K562 (cell line): ENCODE measurements at regions not wholly inside any gene's neighbourhood (a gene's known extent, or its start where the extent isn't known, plus 50 kb on each side); places are given as distances from the start of the nearest gene placed in this dataset.

Source experiments
- ATAC-seq: fragments of 200-7000 bp; cut with Tn5 transposase; 3 replicates; pipeline ENCODE4 v1.9.1; 2020; ENCODE audit warnings: moderate library complexity
- BruUV-seq: library from RNA; stranded (reverse); fragments of 400-500 nt; replicated peaks from 2 replicates; lab custom pipeline; 2021; lab: Mats Ljungman, UMichigan
- CTCF ChIA-PET: fragments of 300-600 bp; formaldehyde crosslinking; extraction: SDS; loops from one replicate; lab custom pipeline; 2021; ENCODE audit warnings: low intra/inter-chr PET ratio; lab: Yijun Ruan, JAX
- POLR2A ChIA-PET: fragments of 300-600, 350-650 bp; sonication (Branson Sonifier 250); formaldehyde crosslinking; extraction: SDS; loops from one replicate; lab custom pipeline; 2021; ENCODE audit warnings: antibody characterized with exemption, inconsistent platforms; lab: Yijun Ruan, JAX
- DNase-seq, 4 experiments: peaks; one replicate each; pipeline versions ENCODE4 v3.0.0 to v3.0.0-alpha.2; 2011 to 2018; ENCODE audit warnings: low spot score in 3 of 4, mixed read lengths in 3 of 4; ENCODE audit errors: extremely low read depth in 1 of 4
- FAIRE-seq: peaks from 2 replicates; lab custom pipeline; 2011; peaks lifted over from hg19 to GRCh38; lab: Jason Lieb, UNC
- H2AFZ ChIP-seq: 2 replicates; pipeline ENCODE4 v1.6.0; 2011; ENCODE audit warnings: low read depth, low read length, control low read depth, inconsistent platforms
- H3K27ac ChIP-seq: fragments of 200-600 bp; 3 replicates; pipeline ENCODE4 v1.8.0; 2011; ENCODE audit warnings: low read depth, mild to moderate bottlenecking, control low read depth, inconsistent platforms, low read length, moderate library complexity, mixed read lengths; ENCODE audit errors: extremely low read depth
- H3K27me3 ChIP-seq, 2 experiments: fragments of 300-600 bp in 1 of 2; 2 replicates in 1 of 2; 3 replicates in 1 of 2; pipeline versions ENCODE4 v1.6.0 to v1.8.0; 2011; ENCODE audit warnings: inconsistent platforms in 2 of 2, low read length in 2 of 2, mild to moderate bottlenecking in 1 of 2, mixed read lengths in 1 of 2, moderate library complexity in 1 of 2; ENCODE audit not compliant: control insufficient read depth in 2 of 2, insufficient read depth in 2 of 2
- H3K36me3 ChIP-seq: fragments of 300-600 bp; 3 replicates; pipeline ENCODE4 v1.8.0; 2011; ENCODE audit warnings: mild to moderate bottlenecking, low read length, inconsistent platforms; ENCODE audit not compliant: control insufficient read depth, insufficient read depth
- H3K4me1 ChIP-seq, 2 experiments: fragments of 200-600 bp in 1 of 2; replicated peaks in 1 of 2; 2 replicates in 1 of 2; 3 replicates in 1 of 2; pipeline versions ENCODE4 v1.5.1 to v1.8.0; 2011; ENCODE audit warnings: inconsistent platforms in 2 of 2, low read length in 2 of 2, mild to moderate bottlenecking in 1 of 2, mixed read lengths in 1 of 2, moderate library complexity in 1 of 2; ENCODE audit not compliant: control insufficient read depth in 2 of 2, insufficient read depth in 2 of 2
- H3K4me2 ChIP-seq: 2 replicates; pipeline ENCODE4 v1.6.1; 2011; ENCODE audit warnings: low read length, control low read depth, inconsistent platforms, mixed read lengths; ENCODE audit not compliant: insufficient read depth
- H3K4me3 ChIP-seq: fragments of 200-600 bp; sonication (generic), shearing (Covaris generic); 2 replicates; pipeline ENCODE4 v1.5.1; 2016; ENCODE audit warnings: control low read depth, inconsistent platforms
- H3K79me2 ChIP-seq: fragments of 200-600 bp; 3 replicates; pipeline ENCODE4 v1.8.0; 2011; ENCODE audit warnings: low read length, inconsistent platforms; ENCODE audit not compliant: control insufficient read depth, insufficient read depth
- H3K9ac ChIP-seq, 2 experiments: 2 replicates each; pipeline versions ENCODE4 v1.6.0 to v1.6.1; 2011; ENCODE audit warnings: low read depth in 2 of 2, low read length in 2 of 2, control low read depth in 1 of 2, inconsistent platforms in 1 of 2, mild to moderate bottlenecking in 1 of 2, mixed read lengths in 1 of 2; ENCODE audit not compliant: insufficient read depth in 1 of 2
- H3K9me1 ChIP-seq: one replicate; pipeline ENCODE4 v1.6.0; 2011; ENCODE audit warnings: inconsistent platforms, mild to moderate bottlenecking, low read length, moderate library complexity; ENCODE audit not compliant: control insufficient read depth, insufficient read depth
- H3K9me3 ChIP-seq: replicated peaks from 2 replicates; pipeline ENCODE4 v1.5.1; 2011; ENCODE audit warnings: low read depth, low read length, inconsistent platforms; ENCODE audit not compliant: control insufficient read depth, insufficient read depth
- H4K20me1 ChIP-seq: replicated peaks from 2 replicates; pipeline ENCODE4 v1.6.1; 2011; ENCODE audit warnings: low read length, inconsistent platforms, mixed read lengths; ENCODE audit not compliant: control insufficient read depth, insufficient read depth
- BHLHE40 ChIP-seq: IDR thresholded peaks from 2 replicates; pipeline ENCODE4 v1.6.1; 2011; ENCODE audit warnings: low read length, improper control_type of control experiment
- CBFA2T2 ChIP-seq: fragments of 450-650 bp; conservative IDR thresholded peaks from 2 replicates; pipeline ENCODE4 v1.6.1; 2017; ENCODE audit warnings: mild to moderate bottlenecking
- ETS1 ChIP-seq: conservative IDR thresholded peaks from 2 replicates; pipeline ENCODE4 v1.6.1; 2011; ENCODE audit warnings: low read depth, mild to moderate bottlenecking, low read length; ENCODE audit not compliant: control insufficient read depth
- HNRNPL ChIP-seq: fragments of 200-400 bp; formaldehyde crosslinking; IDR thresholded peaks from 2 replicates; pipeline ENCODE4 v1.6.1; 2017; ENCODE audit warnings: low read depth, mild to moderate bottlenecking, low read length
- MEIS2 ChIP-seq: fragments of 450-650 bp; IDR thresholded peaks from 2 replicates; pipeline ENCODE4 v1.6.1; 2014; ENCODE audit warnings: mild to moderate bottlenecking; ENCODE audit not compliant: partially characterized antibody
- MXD1 ChIP-seq: fragments of 250-450 bp; sonication (Bioruptor Pico); IDR thresholded peaks from 2 replicates; pipeline ENCODE4 v1.8.0; 2021; ENCODE audit warnings: borderline replicate concordance, mild to moderate bottlenecking, moderate library complexity; ENCODE audit not compliant: poor library complexity, severe bottlenecking
- NUFIP1 ChIP-seq: fragments of 450-650 bp; IDR thresholded peaks from 2 replicates; pipeline ENCODE4 v1.6.1; 2018; ENCODE audit not compliant: partially characterized antibody
- RFX5 ChIP-seq: IDR thresholded peaks from 2 replicates; pipeline ENCODE4 v1.6.1; 2011; ENCODE audit warnings: low read depth, mild to moderate bottlenecking, improper control_type of control experiment, low read length
- SRSF3 ChIP-seq: fragments of 200-400 bp; formaldehyde crosslinking; IDR thresholded peaks from 2 replicates; pipeline ENCODE4 v1.6.1; 2016; ENCODE audit warnings: mild to moderate bottlenecking, low read length, moderate library complexity; ENCODE audit not compliant: insufficient read depth
- ZNF175 ChIP-seq: fragments of 200-800 bp; sonication (Bioruptor generic); IDR thresholded peaks from 2 replicates; pipeline ENCODE4 v1.6.1; 2016; ENCODE audit warnings: low read depth, mild to moderate bottlenecking, missing genetic modification characterization, missing compliant biosample characterization
- ZNF232 ChIP-seq: sonication (generic); formaldehyde crosslinking; IDR thresholded peaks from 2 replicates; pipeline ENCODE4 v1.8.0; 2022; ENCODE audit warnings: mild to moderate bottlenecking, missing genetic modification reagents
- ZNF3 ChIP-seq: fragments of 250-450 bp; sonication (Bioruptor Pico); IDR thresholded peaks from 2 replicates; pipeline ENCODE4 v1.5.0; 2021; ENCODE audit warnings: mild to moderate bottlenecking, moderate library complexity
- WGBS: fragments of 100-300 bp; shearing (Covaris generic); methylation state at CpG from one replicate; pipeline ENCODE4 v1.1.6; 2016; ENCODE audit warnings: low coverage, mixed read lengths; ENCODE audit not compliant: insufficient coverage; ENCODE audit errors: missing lambda C conversion rate; 5-methylcytosine and 5-hydroxymethylcytosine counted together
- in situ Hi-C: fragments of 300-500 bp; cut with MboI; formaldehyde crosslinking; loops from 4 replicates; pipeline ENCODE4 v1.15.0; 2018; ENCODE audit warnings: inconsistent platforms, mixed read lengths
- intact Hi-C: fragments of 100-400 bp; cut with micrococcal nuclease; formaldehyde crosslinking; loops from 2 replicates; pipeline ENCODE4 v1.14.2; 2022

DNA sequence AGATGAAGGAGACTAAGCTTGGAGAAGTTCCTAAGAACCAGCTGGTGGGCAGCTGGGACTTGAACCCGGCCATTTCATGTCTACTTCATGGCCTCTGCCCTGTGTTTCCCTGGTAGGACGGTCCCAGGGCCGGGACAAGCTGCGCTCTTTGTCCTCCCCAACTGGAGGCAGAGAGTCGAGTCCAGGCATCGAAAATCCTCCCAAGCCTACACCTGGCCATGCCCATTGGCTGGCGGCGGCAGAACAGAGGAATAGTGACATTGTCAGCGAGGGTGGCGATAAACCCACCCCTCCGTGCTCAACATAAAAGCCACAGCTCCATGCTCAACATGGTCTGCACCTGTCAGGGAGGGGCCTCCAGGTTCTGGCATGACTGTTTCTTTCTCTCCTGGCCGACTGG, 77.7 kb downstream of the RBFOX3 start:
- no peak for DNase-seq
- no peak overlapping the region for H3K27ac ChIP-seq
- 0% methylated on average over 12 of the region's 12 CpGs for WGBS
- H4K20me1 ChIP-seq: peaks cover 11% of the 10 kb centered on the region; the same call in 1 of the 2 replicates
- H3K4me2 ChIP-seq: no peak overlapping the region
- H3K9me3 ChIP-seq: no peaks in the 10 kb centered on the region
- H3K9ac ChIP-seq: no peak overlapping the region
- no peak overlapping the region for H3K4me3 ChIP-seq
- BruUV-seq: no TSS peak
- no peaks in the 10 kb centered on the region for H3K79me2 ChIP-seq
- no peak for ATAC-seq
- peaks cover 0 to 3% of the 10 kb centered on the region in 2 experiments; a peak in 1 of 5 replicates for H3K4me1 ChIP-seq
- in situ Hi-C loops: no loop called here
- CTCF ChIA-PET: no interaction called here
- peaks cover 2% of the 10 kb centered on the region for H3K9me1 ChIP-seq
- H3K27me3 ChIP-seq: peaks cover 32 to 95% of the 10 kb centered on the region in 2 experiments
- TF ChIP-seq ETS1: no peak
- no peak for TF ChIP-seq RFX5
- no peak for TF ChIP-seq CBFA2T2
- TF ChIP-seq BHLHE40: no peak
- no peak for TF ChIP-seq ZNF3
- no peak for TF ChIP-seq SRSF3
- no peak for TF ChIP-seq MXD1 (CRISPR knock-in tag)
- no peak for TF ChIP-seq HNRNPL
- TF ChIP-seq ZNF175 (CRISPR knock-in tag): no peak
- no peak for TF ChIP-seq MEIS2
- TF ChIP-seq NUFIP1: no peak
- TF ChIP-seq ZNF232 (CRISPR knock-in tag): no peak
- TF ChIP-seq, all 486 proteins: peak for 0
- Histone ChIP-seq H2AFZ (no peak overlapping the region), H3K36me3 (no peaks in the 10 kb centered on the region)
- POLR2A ChIA-PET: interaction anchor here (0.6 kb wide), 1 partner anchor 303 kb away, joined by 3 read pairs; no protein-coding TSS in a partner anchor
- no peak for FAIRE-seq
- intact Hi-C loops: no loop called here
